Hematopoietic multipotent progenitor cell treated with erythropoietin and hydrocortisone succinate and interleukin-3 and kit ligand, for 8 days (in vitro differentiated cells): ENCODE measurements at regions not wholly inside any gene's neighbourhood (a gene's known extent, or its start where the extent isn't known, plus 50 kb on each side); places are given as distances from the start of the nearest gene placed in this dataset.

ENCODE experiments used
- DNase-seq: peaks from one replicate; pipeline ENCODE4 v3.0.0-alpha.2; 2015

DNA sequence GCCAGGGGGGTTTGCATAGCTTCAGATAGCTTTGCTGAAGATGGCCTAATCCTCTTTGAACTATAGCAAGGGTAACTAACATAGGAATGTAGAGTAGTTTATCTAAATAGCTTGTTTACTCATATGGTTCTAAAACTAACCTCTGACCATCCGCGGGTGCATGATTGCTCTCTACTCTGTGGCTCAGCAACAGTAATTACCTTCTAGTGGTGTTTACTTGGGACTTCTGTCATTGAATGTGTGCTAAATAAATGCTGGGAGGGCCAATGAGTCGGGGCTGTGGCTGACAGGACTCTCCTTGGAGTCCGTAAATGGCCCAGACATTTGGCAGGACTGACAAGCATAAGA, 1461.9 kb downstream of the UQCRFS1 start:
- no peak for DNase-seq

- DNase-seq = no peak
Measured at GRCh38 chr19:27750391-27751043, 1462.4 kb downstream of the UQCRFS1 start.

GRCh38 chr19:27748551-27749152, 1464.3 kb downstream of the UQCRFS1 start:
- DNase-seq = no peak

- no peak for DNase-seq
Measured at GRCh38 chr19:27746691-27747380, 1466.1 kb downstream of the UQCRFS1 start.

DNA sequence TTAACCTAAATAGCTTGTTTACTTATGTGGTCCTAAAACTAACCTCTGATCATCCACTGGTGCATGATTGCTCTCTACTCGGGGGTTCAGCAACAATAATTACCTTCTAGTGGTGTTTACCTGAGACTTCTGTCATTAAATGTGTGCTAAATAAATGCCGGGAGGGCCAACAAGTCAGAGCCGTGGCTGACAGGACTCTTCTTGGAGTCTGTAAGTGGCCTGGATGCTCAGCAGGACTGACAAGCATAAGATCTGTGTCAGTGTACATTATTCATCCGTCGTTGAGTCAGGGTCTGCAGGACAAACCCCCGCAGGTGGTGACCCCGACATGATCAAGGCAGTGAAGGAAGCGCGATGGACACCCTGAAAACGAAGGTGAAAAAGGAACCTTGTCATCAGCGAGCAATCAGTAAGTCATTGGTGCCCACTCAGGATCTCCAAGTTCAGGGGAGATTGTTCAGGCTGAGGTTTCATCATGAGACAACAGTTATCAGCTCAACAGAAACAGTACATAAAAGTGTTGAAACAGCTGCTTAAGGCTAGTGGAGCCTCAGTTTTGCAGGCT, 1466.9 kb downstream of the UQCRFS1 start:
- DNase-seq = no peak

DNA sequence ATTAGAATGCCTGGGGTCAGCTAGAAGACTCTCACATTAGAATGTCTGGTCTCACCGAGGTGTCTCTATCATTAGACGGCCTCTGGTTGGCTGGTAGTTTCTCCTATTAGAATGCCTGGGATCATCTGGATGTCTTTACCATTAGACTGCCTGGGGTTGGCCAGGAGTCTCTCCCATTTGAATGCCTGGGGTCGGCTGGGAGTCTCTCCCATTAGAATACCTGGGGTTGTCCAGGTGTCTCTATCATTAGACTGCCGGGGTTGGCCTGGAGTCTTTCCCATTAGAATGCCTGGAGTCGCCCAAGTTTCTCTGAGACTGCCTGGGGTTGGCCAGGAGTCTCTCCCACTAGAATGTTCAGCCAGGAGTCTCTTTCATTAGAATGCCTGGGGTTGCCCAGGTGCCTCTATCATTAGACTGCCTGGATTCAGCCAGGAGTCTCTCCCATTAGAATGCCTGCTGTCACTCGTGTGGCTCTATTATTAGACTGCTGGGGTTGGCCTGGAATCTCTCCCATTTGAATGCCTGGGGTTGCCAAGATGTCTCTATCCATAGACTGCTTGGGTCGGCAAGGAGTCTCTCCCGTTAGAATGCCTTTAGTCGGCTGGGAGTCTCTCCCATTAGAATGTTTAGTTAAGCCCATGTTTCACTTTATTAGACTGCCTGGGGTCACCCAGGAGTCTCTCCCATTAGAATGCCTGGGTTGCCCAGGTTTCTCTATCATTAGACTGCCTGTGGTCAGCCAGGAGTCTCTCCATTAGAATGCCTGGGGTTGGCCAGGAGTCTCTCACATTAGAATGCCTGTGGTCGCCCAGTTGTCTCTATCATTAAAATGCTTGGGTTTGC, 1467.8 kb downstream of the UQCRFS1 start:
- DNase-seq = no peak

DNA sequence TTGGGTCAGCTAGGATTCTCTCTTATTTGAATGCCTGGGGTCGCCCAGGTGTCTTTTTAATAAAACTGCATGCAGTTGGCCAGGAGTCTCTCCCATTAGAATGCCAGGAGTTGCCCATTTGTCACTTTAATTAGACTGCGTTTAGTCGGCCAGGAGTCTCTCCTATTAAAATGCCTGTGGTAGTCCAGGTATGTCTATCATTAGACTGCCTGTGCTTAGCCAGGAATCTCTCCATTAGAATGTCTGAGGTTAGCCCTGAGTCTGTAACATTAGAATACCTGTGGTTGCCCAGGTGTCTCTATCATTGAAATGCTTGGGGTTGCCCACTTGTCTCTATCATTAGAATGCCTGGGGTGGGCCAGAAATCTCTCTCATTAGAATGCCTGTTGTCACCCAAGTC, 1470.9 kb downstream of the UQCRFS1 start:
- DNase-seq = no peak

DNA sequence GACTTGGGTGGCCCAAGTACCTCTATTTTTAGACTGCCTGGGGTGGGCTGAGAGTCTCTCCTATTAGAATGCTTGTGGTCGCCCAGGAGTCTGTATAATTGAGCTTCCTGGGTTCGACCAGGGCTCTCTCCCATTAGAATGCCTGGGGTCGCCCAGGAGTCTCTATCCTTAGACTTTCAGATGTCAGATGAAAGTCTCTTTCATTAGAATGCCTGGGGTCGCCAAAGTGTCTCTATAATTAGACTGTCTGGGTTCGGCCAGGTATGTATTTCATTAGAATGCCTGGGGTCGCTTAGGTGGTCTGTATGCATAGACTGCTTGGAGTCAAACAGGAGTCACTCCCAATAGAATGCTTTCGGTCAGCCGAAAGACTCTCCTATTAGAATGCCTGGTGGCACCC, 1471.7 kb downstream of the UQCRFS1 start:
- no peak for DNase-seq

GRCh38 chr19:27740396-27740795, 1472.6 kb downstream of the UQCRFS1 start:
- DNase-seq = no peak

- DNase-seq = no peak
Measured at GRCh38 chr19:27738569-27739193, 1474.3 kb downstream of the UQCRFS1 start.

DNA sequence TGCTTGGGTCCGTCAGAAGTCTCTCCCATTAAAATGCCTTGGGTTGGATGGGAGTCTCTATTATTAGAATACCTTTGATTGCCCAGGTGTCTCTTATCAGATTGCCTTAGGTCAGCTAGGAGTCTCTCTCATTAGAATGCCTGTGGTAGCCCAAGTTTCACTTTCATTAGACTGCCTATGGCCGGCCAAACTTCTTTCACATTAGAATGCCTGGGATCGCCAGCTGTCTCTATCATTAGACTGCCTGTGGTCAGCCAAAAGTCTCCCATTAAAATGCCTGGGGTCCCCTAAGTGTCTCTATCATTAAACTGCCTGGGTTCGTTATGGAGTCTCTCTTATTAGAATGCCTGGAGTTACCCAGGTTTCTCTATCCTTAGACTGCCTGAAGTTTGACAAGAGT, 1476.7 kb downstream of the UQCRFS1 start:
- DNase-seq = no peak

DNA sequence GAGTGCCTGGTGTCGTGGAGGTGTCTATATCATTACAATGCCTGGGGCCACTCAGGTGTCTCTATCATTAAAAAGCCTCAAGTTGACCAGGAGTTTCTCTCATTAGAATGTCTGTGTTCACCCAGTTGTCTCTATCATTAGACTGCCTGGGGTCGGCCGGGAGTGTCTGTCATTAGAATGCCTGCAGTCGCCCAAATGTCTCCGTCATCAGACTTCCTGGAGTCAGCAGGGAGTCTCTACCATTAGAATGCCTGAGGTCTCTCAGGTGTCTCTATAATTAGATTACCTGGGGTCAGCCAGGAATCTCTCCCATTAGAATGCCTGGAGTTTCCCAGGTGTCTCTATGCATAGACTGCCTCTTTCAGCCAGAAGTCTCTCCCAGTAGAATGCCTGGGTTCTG, 1477.6 kb downstream of the UQCRFS1 start:
- DNase-seq = no peak

DNA sequence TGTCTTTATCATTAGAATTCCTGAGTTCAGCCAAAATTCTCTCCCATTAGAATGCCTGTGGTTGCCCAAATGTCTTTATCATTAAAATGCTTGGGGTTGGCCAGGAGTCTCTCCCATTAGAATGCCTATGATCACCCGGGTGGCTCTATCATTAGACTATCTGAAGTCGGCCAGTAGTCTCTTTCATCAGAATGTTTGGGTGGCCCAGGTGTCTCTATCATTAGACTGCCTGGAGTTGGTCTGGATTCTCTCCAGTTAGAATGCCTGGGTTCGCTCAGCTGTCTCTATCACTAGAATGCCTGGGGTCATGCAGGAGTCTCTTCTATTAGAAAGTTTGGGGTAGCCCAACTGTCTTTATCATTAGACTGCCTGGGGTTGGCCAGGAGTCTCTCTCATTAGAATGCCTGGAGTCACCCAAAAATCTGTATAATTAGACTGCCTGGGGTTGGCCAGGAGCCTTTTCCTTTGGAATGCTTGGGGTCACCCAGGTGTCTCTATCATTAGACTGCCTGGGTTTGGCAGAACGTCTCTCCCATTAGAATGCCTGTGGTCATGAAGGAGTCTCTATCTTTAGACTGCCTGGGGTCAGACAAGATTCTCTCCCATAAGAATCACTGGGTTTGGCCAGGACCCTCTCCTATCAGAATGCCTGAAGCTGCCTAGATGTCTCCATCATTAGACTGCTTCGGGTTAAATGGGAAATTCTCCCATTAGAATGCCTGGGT, 1478.3 kb downstream of the UQCRFS1 start:
- no peak for DNase-seq

- no peak for DNase-seq
Measured at GRCh38 chr19:27733551-27734266, 1479.2 kb downstream of the UQCRFS1 start.

DNA sequence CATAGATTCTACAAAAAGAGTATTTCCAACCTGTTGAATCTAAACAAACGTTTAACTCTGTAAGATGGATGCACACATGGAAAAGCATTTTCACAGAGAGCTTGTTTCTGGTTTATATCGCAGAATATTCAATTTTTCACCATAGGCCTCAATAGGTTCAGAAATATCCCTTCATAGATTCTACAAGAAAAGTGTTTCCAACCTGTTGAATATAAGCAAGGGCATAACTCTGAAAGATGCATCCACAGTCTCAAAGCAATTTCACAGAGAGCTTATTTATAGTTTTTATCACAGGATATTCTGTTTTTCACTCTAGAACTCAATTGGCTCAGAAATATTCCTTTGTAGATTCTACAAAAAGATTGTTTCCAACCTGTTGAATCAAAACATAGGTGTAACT, 1483.6 kb downstream of the UQCRFS1 start:
- no peak for DNase-seq

DNA sequence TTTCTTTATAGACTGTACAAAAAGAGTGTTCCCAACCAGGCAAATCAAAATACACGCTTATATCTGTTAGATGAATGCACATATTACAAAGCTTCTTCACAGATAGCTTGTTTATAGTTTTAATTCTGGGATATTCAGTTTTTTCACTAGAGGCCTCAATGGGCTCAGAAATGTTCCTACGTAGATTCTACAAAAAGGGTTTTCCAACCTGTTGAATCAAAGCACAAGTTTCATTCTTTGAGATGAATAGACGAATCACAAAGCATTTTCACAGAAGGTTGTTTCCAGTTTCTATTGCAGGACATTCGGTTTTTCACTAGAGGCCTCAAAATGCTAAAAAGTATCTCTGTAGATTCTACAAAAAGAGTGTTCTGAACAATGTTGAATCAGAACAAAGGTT, 1490.3 kb downstream of the UQCRFS1 start:
- no peak for DNase-seq

DNA sequence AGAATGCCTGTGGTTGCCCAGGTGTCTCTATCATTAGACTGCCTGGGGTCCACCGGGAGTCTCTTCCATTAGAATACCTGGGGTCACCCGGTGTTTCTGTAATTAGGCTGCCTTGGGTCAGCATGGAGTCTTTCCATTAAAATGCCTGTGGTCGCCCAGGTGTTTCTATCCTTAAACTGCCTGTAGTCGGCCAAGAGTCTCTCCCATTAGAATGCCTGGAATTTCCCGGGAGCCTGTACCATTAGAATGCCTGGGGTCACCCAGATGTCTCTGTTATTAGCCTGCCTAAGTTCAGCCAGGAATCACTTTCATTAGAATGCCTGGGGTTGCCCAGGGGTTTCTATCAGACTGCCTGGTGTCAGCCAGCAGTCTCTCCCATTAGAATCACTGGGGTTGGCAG, 1492.8 kb downstream of the UQCRFS1 start:
- no peak for DNase-seq

- no peak for DNase-seq
Measured at GRCh38 chr19:27719034-27719433, 1493.9 kb downstream of the UQCRFS1 start.

DNA sequence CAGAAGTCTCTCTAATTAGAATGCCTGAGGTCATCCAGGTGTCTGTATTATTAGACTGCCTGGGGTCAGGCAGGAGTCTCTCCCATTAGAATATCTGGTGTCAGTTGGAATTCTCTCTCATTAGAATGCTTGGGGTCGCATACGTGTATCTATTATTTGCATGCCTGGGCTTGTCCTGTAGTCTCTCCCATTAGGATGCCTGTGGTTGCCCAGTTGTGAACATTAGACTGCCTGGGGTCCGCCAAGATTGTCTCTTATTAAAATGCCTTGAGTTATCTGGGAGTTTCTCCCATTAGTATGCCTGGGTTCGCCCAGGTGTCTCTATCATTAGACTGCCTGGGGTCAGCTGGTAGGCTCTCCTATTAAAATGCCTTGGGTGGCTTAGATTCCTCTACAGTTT, 1494.7 kb downstream of the UQCRFS1 start:
- DNase-seq = no peak

DNA sequence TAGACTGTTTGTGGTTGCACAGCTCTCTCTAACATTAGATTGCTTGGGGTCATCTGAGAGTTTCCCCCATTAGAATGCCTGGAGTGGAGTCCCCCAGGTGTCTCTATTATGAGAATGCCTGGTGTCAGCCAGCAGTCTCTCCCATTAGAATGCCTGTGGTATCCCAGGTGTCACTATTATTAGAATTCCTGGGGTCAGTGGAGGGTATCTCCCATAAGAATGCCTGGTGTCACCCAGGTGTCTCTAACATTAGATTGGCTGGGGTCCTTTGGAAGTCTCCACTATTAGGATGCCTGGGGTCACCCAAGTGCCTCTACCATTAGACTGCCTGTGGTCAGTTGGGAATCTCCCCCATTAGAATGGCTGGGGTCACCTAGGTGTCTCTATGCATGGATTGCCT, 1495.1 kb downstream of the UQCRFS1 start:
- no peak for DNase-seq

GRCh38 chr19:27716922-27717321, 1496.0 kb downstream of the UQCRFS1 start:
- no peak for DNase-seq
